ENCODE measurements at regions not wholly inside any gene's neighbourhood (a gene's known extent, or its start where the extent isn't known, plus 50 kb on each side); places are given as distances from the start of the nearest gene placed in this dataset.

- no peak for DNase-seq (ENCODE audit: low read depth in 4 of 4, low spot score in 1 of 4)
Measured at GRCh38 chr15:94105760-94106159, 125.6 kb upstream of the MCTP2 start.

GRCh38 chr15:94100863-94101262 is 130.5 kb upstream of the MCTP2 start:
- no peak for DNase-seq (ENCODE audit: low read depth in 4 of 4, low spot score in 1 of 4)

GRCh38 chr15:94099574-94099960 is 131.8 kb upstream of the MCTP2 start:
- no peak for DNase-seq (ENCODE audit: low read depth in 4 of 4, low spot score in 1 of 4)

- DNase-seq (ENCODE audit: low read depth in 4 of 4, low spot score in 1 of 4): no peak
Measured at GRCh38 chr15:94098921-94099573, 132.3 kb upstream of the MCTP2 start.

GRCh38 chr15:94097552-94097951 is 133.8 kb upstream of the MCTP2 start:
- no peak for DNase-seq (ENCODE audit: low read depth in 4 of 4, low spot score in 1 of 4)

- no peak for DNase-seq (ENCODE audit: low read depth in 4 of 4, low spot score in 1 of 4)
Measured at GRCh38 chr15:94094310-94094709, 137.1 kb upstream of the MCTP2 start.

GRCh38 chr15:94086341-94086740 is 145.0 kb upstream of the MCTP2 start:
- no peak for DNase-seq (ENCODE audit: low read depth in 4 of 4, low spot score in 1 of 4)

- no peak for DNase-seq (ENCODE audit: low read depth in 4 of 4, low spot score in 1 of 4)
Measured at GRCh38 chr15:94083467-94084052, 147.8 kb upstream of the MCTP2 start.

GRCh38 chr15:94081829-94082228 is 149.5 kb upstream of the MCTP2 start:
- no peak for DNase-seq (ENCODE audit: low read depth in 4 of 4, low spot score in 1 of 4)

GRCh38 chr15:94080989-94081605 is 150.3 kb upstream of the MCTP2 start:
- DNase-seq (ENCODE audit: low read depth in 4 of 4, low spot score in 1 of 4): no peak

GRCh38 chr15:94080416-94080815 is 150.9 kb upstream of the MCTP2 start:
- no peak for DNase-seq (ENCODE audit: low read depth in 4 of 4, low spot score in 1 of 4)

GRCh38 chr15:94079968-94080367 is 151.4 kb upstream of the MCTP2 start:
- DNase-seq (ENCODE audit: low read depth in 4 of 4, low spot score in 1 of 4): no peak

- no peak for DNase-seq (ENCODE audit: low read depth in 4 of 4, low spot score in 1 of 4)
Measured at GRCh38 chr15:94079459-94079858, 151.9 kb upstream of the MCTP2 start.

- no peak for DNase-seq (ENCODE audit: low read depth in 4 of 4, low spot score in 1 of 4)
Measured at GRCh38 chr15:94077938-94078337, 153.4 kb upstream of the MCTP2 start.

- no peak for DNase-seq (ENCODE audit: low read depth in 4 of 4, low spot score in 1 of 4)
Measured at GRCh38 chr15:94075349-94075748, 156.0 kb upstream of the MCTP2 start.

- no peak for DNase-seq (ENCODE audit: low read depth in 4 of 4, low spot score in 1 of 4)
Measured at GRCh38 chr15:94070356-94071295, 160.7 kb upstream of the MCTP2 start.

- DNase-seq (ENCODE audit: low read depth in 4 of 4, low spot score in 1 of 4): no peak
Measured at GRCh38 chr15:94069844-94070243, 161.5 kb upstream of the MCTP2 start.

GRCh38 chr15:94066811-94067210 is 164.6 kb upstream of the MCTP2 start:
- DNase-seq (ENCODE audit: low read depth in 4 of 4, low spot score in 1 of 4): no peak

- DNase-seq (ENCODE audit: low read depth in 4 of 4, low spot score in 1 of 4): no peak
Measured at GRCh38 chr15:94066046-94066445, 165.3 kb upstream of the MCTP2 start.

- DNase-seq (ENCODE audit: low read depth in 4 of 4, low spot score in 1 of 4): no peak
Measured at GRCh38 chr15:94064676-94065313, 166.6 kb upstream of the MCTP2 start.

GRCh38 chr15:94061041-94061440 is 170.3 kb upstream of the MCTP2 start:
- no peak for DNase-seq (ENCODE audit: low read depth in 4 of 4, low spot score in 1 of 4)
